Astrocyte (in vitro differentiated cells and primary cell): ENCODE measurements at regions not wholly inside any gene's neighbourhood (a gene's known extent, or its start where the extent isn't known, plus 50 kb on each side); places are given as distances from the start of the nearest gene placed in this dataset.

Experiments
- DNase-seq: peaks from one replicate; pipeline ENCODE4 v3.0.0-alpha.2; 2010; ENCODE audit warnings: low read depth
- FAIRE-seq: peaks from 2 replicates; lab custom pipeline; 2011; peaks lifted over from hg19 to GRCh38; lab: Jason Lieb, UNC
- H2AFZ ChIP-seq: 2 replicates; pipeline ENCODE4 v1.6.0; 2012; ENCODE audit warnings: low read depth, low read length, inconsistent platforms
- H3K27ac ChIP-seq: 2 replicates; pipeline ENCODE4 v1.5.1; 2011; ENCODE audit warnings: low read depth, low read length, inconsistent platforms
- H3K27me3 ChIP-seq: 2 replicates; pipeline ENCODE4 v1.6.0; 2011; ENCODE audit warnings: low read length, inconsistent platforms; ENCODE audit not compliant: insufficient read depth
- H3K36me3 ChIP-seq: 2 replicates; pipeline ENCODE4 v1.5.1; 2011; ENCODE audit warnings: low read length, inconsistent platforms; ENCODE audit not compliant: insufficient read depth
- H3K4me1 ChIP-seq: 2 replicates; pipeline ENCODE4 v1.5.1; 2011; ENCODE audit warnings: low read length, inconsistent platforms; ENCODE audit not compliant: insufficient read depth
- H3K4me2 ChIP-seq: 2 replicates; pipeline ENCODE4 v1.6.0; 2012; ENCODE audit warnings: low read length, inconsistent platforms
- H3K4me3 ChIP-seq: 2 replicates; pipeline ENCODE4 v1.5.1; 2011; ENCODE audit warnings: low read depth, mild to moderate bottlenecking, low read length, inconsistent platforms; ENCODE audit not compliant: insufficient read depth
- H3K79me2 ChIP-seq: 2 replicates; pipeline ENCODE4 v1.6.0; 2012; ENCODE audit warnings: mild to moderate bottlenecking, low read length, inconsistent platforms; ENCODE audit not compliant: insufficient read depth
- H3K9ac ChIP-seq: 2 replicates; pipeline ENCODE4 v1.6.0; 2012; ENCODE audit warnings: mild to moderate bottlenecking, low read length, inconsistent platforms
- H3K9me3 ChIP-seq: 2 replicates; pipeline ENCODE4 v1.5.1; 2012; ENCODE audit warnings: low read depth, mild to moderate bottlenecking, low read length, inconsistent platforms; ENCODE audit not compliant: insufficient read depth
- H4K20me1 ChIP-seq: 2 replicates; pipeline ENCODE4 v1.6.0; 2012; ENCODE audit warnings: low read length, inconsistent platforms; ENCODE audit not compliant: insufficient read depth
- H3K27ac Mint-ChIP-seq: one replicate; pipeline ENCODE4 v1.8.0; 2021; ENCODE audit warnings: mild to moderate bottlenecking, mixed read lengths; ENCODE audit not compliant: unreplicated experiment
- H3K27me3 Mint-ChIP-seq: one replicate; pipeline ENCODE4 v1.8.0; 2021; ENCODE audit warnings: low read depth, mixed read lengths; ENCODE audit not compliant: unreplicated experiment
- H3K36me3 Mint-ChIP-seq: one replicate; pipeline ENCODE4 v1.8.0; 2021; ENCODE audit warnings: low read depth, mixed read lengths; ENCODE audit not compliant: unreplicated experiment
- H3K4me1 Mint-ChIP-seq: one replicate; pipeline ENCODE4 v1.8.0; 2021; ENCODE audit warnings: low read depth, mixed read lengths; ENCODE audit not compliant: unreplicated experiment
- H3K4me3 Mint-ChIP-seq: one replicate; pipeline ENCODE4 v1.8.0; 2021; ENCODE audit warnings: mild to moderate bottlenecking, moderate library complexity, mixed read lengths; ENCODE audit not compliant: unreplicated experiment
- H3K9me3 Mint-ChIP-seq: one replicate; pipeline ENCODE4 v1.8.0; 2021; ENCODE audit warnings: mild to moderate bottlenecking, mixed read lengths; ENCODE audit not compliant: unreplicated experiment
- CTCF ChIP-seq: IDR thresholded peaks from 2 replicates; pipeline ENCODE4 v1.5.1; 2011; ENCODE audit warnings: low read depth, mild to moderate bottlenecking, inconsistent platforms, low read length, moderate library complexity; ENCODE audit not compliant: insufficient read depth
- EZH2 ChIP-seq: IDR thresholded peaks from 2 replicates; pipeline ENCODE4 v1.6.1; 2012; ENCODE audit warnings: mild to moderate bottlenecking, low read length, inconsistent platforms; ENCODE audit not compliant: insufficient read depth

- Mint-ChIP-seq H3K4me1 (peaks cover 3% of the 10 kb centered on the region), H3K27me3 (no peaks in the 10 kb centered on the region), H3K4me3 (no peak overlapping the region), H3K9me3 (no peaks in the 10 kb centered on the region), H3K27ac (no peak overlapping the region), H3K36me3 (no peaks in the 10 kb centered on the region)
- TF ChIP-seq CTCF (no peak), EZH2 (no peak)
- Histone ChIP-seq H3K9me3 (no peaks in the 10 kb centered on the region), H4K20me1 (no peaks in the 10 kb centered on the region), H3K79me2 (no peaks in the 10 kb centered on the region), H3K4me2 (no peak overlapping the region), H3K4me1 (no peaks in the 10 kb centered on the region), H3K36me3 (no peaks in the 10 kb centered on the region), H3K4me3 (no peak overlapping the region), H3K27me3 (no peaks in the 10 kb centered on the region), H3K27ac (no peak overlapping the region), H2AFZ (no peak overlapping the region), H3K9ac (no peak overlapping the region)
- FAIRE-seq (peak; percentile 84), DNase-seq (no peak)
These were observed 249.9 kb upstream of the GRIA3 start for GRCh38 chrX:122934131-122934530.

- H3K4me3 ChIP-seq = no peak overlapping the region
- no peak overlapping the region for H2AFZ ChIP-seq
- H3K27me3 Mint-ChIP-seq = no peaks in the 10 kb centered on the region
- H3K9me3 ChIP-seq = no peaks in the 10 kb centered on the region
- H3K79me2 ChIP-seq = no peaks in the 10 kb centered on the region
- no peak overlapping the region for H3K4me3 Mint-ChIP-seq
- no peak overlapping the region for H3K27ac ChIP-seq
- FAIRE-seq (no peak), DNase-seq (no peak)
- H3K4me2 ChIP-seq = no peak overlapping the region
- H3K4me1 ChIP-seq = no peaks in the 10 kb centered on the region
- peaks cover 2% of the 10 kb centered on the region for H3K9me3 Mint-ChIP-seq
- H3K27ac Mint-ChIP-seq = no peak overlapping the region
- TF ChIP-seq EZH2 = no peak
- no peaks in the 10 kb centered on the region for H4K20me1 ChIP-seq
- peaks cover 2% of the 10 kb centered on the region for H3K4me1 Mint-ChIP-seq
- no peak overlapping the region for H3K9ac ChIP-seq
- no peaks in the 10 kb centered on the region for H3K36me3 ChIP-seq
- H3K27me3 ChIP-seq = peaks cover 3% of the 10 kb centered on the region
- no peaks in the 10 kb centered on the region for H3K36me3 Mint-ChIP-seq
These were observed 243.9 kb upstream of the GRIA3 start for GRCh38 chrX:122940199-122940598.

GRCh38 chrX:122941806-122942205 lies 242.3 kb upstream of the GRIA3 start:
- H3K27me3 Mint-ChIP-seq = no peaks in the 10 kb centered on the region
- H3K36me3 Mint-ChIP-seq = no peaks in the 10 kb centered on the region
- H3K27me3 ChIP-seq = peaks cover 3% of the 10 kb centered on the region
- no peaks in the 10 kb centered on the region for H4K20me1 ChIP-seq
- no peaks in the 10 kb centered on the region for H3K36me3 ChIP-seq
- no peaks in the 10 kb centered on the region for H3K9me3 ChIP-seq
- peaks cover 2% of the 10 kb centered on the region for H3K9me3 Mint-ChIP-seq
- FAIRE-seq = no peak
- no peak overlapping the region for H3K4me2 ChIP-seq
- H3K4me3 ChIP-seq = no peak overlapping the region
- H3K4me3 Mint-ChIP-seq = no peak overlapping the region
- no peaks in the 10 kb centered on the region for H3K79me2 ChIP-seq
- no peak overlapping the region for H2AFZ ChIP-seq
- no peak for TF ChIP-seq EZH2
- no peak for TF ChIP-seq CTCF
- no peak overlapping the region for H3K9ac ChIP-seq
- H3K27ac Mint-ChIP-seq = no peak overlapping the region
- no peak for DNase-seq
- no peaks in the 10 kb centered on the region for H3K4me1 ChIP-seq
- H3K4me1 Mint-ChIP-seq = peaks cover 2% of the 10 kb centered on the region
- no peak overlapping the region for H3K27ac ChIP-seq
